HG03039 (cell line): ENCODE measurements at regions not wholly inside any gene's neighbourhood (a gene's known extent, or its start where the extent isn't known, plus 50 kb on each side); places are given as distances from the start of the nearest gene placed in this dataset.

Experiments
- ATAC-seq: cut with Tn5 transposase; IDR thresholded peaks from one replicate; pipeline ENCODE4 v1.9.1; 2021; ENCODE audit warnings: mild to moderate bottlenecking, moderate library complexity; ENCODE audit not compliant: unreplicated experiment

- ATAC-seq = no peak
These were observed 480.0 kb upstream of the ROBO1 start for GRCh38 chr3:80247766-80248165.

- no peak for ATAC-seq
These were observed 476.6 kb upstream of the ROBO1 start for GRCh38 chr3:80244390-80244789.

- no peak for ATAC-seq
These were observed 474.0 kb upstream of the ROBO1 start for GRCh38 chr3:80241791-80242190.

GRCh38 chr3:80239301-80239700 lies 471.5 kb upstream of the ROBO1 start:
- ATAC-seq = no peak

GRCh38 chr3:80238606-80239005 lies 470.8 kb upstream of the ROBO1 start:
- no peak for ATAC-seq

GRCh38 chr3:80238152-80238551 lies 470.4 kb upstream of the ROBO1 start:
- ATAC-seq = no peak

- ATAC-seq = no peak
These were observed 466.9 kb upstream of the ROBO1 start for GRCh38 chr3:80234706-80235105.

GRCh38 chr3:80233576-80233975 lies 465.8 kb upstream of the ROBO1 start:
- no peak for ATAC-seq

GRCh38 chr3:80232760-80233159 lies 465.0 kb upstream of the ROBO1 start:
- ATAC-seq = no peak

- no peak for ATAC-seq
These were observed 463.2 kb upstream of the ROBO1 start for GRCh38 chr3:80230962-80231361.

- ATAC-seq = no peak
These were observed 459.4 kb upstream of the ROBO1 start for GRCh38 chr3:80227216-80227615.

- ATAC-seq = no peak
These were observed 447.4 kb upstream of the ROBO1 start for GRCh38 chr3:80215191-80215590.

- ATAC-seq = no peak
These were observed 445.3 kb upstream of the ROBO1 start for GRCh38 chr3:80213086-80213485.

GRCh38 chr3:80192936-80193335 lies 425.1 kb upstream of the ROBO1 start:
- no peak for ATAC-seq

GRCh38 chr3:80190051-80190450 lies 422.3 kb upstream of the ROBO1 start:
- ATAC-seq = no peak

- ATAC-seq = no peak
These were observed 420.2 kb upstream of the ROBO1 start for GRCh38 chr3:80187981-80188380.

GRCh38 chr3:80159990-80160506 lies 392.2 kb upstream of the ROBO1 start:
- ATAC-seq = no peak

GRCh38 chr3:80158332-80158731 lies 390.5 kb upstream of the ROBO1 start:
- no peak for ATAC-seq

GRCh38 chr3:80157546-80157945 lies 389.7 kb upstream of the ROBO1 start:
- ATAC-seq = no peak

- ATAC-seq = no peak
These were observed 384.9 kb upstream of the ROBO1 start for GRCh38 chr3:80152692-80153091.

GRCh38 chr3:80142714-80143113 lies 374.9 kb upstream of the ROBO1 start:
- ATAC-seq = no peak

- no peak for ATAC-seq
These were observed 373.8 kb upstream of the ROBO1 start for GRCh38 chr3:80141557-80141956.

- ATAC-seq = no peak
These were observed 348.5 kb upstream of the ROBO1 start for GRCh38 chr3:80116281-80116680.

- ATAC-seq = no peak
These were observed 346.9 kb upstream of the ROBO1 start for GRCh38 chr3:80114694-80115093.
